HG02623 (cell line): ENCODE measurements at regions not wholly inside any gene's neighbourhood (a gene's known extent, or its start where the extent isn't known, plus 50 kb on each side); places are given as distances from the start of the nearest gene placed in this dataset.
A peak's percentile ranks its signal among the peaks of the same experiment; 100 is the strongest.

ENCODE experiments used
- ATAC-seq: cut with Tn5 transposase; IDR thresholded peaks from one replicate; pipeline ENCODE4 v1.9.1; 2021; ENCODE audit warnings: moderate library complexity; ENCODE audit not compliant: unreplicated experiment

DNA sequence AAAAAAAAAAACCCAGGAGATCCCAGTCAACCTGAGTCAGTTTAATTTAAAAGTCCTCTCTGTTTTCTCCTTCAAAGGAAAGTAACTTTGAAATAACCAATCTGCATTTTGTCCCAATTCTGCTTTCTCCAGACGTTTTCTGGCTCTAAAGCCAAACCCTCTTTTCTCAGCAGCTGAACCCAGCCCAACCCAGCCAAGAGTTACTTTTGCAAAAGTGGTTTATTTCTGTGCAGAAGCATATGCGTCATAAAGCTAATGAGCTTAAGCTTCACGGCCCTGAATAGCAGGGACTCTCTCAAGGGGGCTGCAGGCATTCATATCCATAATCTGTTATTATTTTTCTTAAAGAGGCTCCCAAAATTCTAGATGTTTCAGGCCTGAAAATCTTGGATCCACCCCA, 176.6 kb downstream of the GALC start:
- no peak for ATAC-seq

DNA sequence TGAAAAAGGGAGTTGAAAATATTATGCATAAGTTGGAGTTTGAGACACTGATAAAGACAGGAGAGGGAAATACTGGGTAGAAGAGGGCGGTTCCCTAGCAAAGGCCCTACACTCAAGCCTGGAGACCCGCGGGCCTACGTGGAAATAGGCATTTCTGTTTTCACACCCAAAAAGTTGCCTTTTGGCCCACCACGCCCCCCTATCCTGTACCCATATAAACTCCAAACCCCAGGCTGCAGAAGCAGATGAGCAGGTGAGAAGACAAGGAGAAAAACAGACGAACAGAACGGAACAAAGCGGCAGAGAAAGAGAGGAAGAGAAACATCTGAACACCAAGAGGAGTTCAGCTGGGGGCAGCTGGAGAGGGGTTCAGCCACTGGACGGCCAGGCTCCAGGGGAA, 177.9 kb downstream of the GALC start:
- no peak for ATAC-seq

DNA sequence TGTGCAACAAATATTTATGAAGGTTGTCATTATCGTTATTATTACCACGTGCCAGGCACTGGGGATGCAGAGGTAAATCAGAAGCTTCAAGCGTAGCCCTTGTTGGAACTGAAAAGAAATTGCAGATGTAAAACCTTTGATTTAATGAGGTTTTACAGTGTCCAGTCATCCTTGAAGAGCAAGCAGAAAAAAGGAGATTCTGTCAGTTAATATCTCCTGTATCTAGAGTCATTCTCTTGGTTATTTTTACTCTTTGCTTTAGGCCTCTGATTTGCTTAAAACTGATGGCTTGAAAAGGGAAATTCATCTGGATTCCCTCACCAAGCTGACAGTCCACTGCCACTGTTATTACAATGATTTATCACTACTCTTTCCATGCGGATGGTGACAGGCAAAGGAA, 179.3 kb downstream of the GALC start:
- no peak for ATAC-seq

DNA sequence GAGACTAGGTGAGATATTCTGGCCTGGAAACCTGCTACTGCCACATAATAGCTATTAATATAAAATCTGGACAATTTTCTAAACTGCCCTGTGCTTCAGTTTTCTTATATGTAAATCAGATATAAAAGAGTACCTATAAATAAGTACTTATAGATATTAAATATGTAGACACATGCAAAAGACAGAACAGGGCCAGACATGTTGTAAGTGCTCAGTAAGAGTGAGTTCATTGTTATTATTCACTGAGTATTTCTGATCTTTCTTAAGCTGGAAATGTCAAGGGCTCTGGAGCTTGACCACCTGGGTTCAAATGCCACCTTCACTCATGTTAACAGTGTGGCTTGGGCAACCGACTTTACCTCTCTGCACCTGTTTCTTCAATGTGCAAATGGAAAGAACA, 179.8 kb downstream of the GALC start:
- ATAC-seq: no peak

DNA sequence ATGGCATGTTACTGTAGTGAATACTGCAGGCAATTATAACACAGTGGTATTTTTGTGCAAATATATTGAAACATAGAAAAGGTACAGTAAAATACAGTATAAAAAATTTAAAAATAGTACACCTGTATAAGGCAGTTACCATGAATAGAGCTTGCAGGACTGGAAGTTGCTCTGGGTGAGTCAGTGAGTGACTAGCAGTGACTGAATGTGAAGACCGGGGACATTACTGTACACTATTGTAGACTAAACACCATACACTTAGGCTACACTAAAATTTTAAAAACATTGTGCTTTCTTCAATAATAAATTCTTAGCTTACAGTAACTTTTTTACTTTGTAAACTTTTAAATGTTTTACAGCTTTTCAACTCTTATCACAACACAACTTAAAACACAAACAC, 181.7 kb downstream of the GALC start:
- no peak for ATAC-seq

DNA sequence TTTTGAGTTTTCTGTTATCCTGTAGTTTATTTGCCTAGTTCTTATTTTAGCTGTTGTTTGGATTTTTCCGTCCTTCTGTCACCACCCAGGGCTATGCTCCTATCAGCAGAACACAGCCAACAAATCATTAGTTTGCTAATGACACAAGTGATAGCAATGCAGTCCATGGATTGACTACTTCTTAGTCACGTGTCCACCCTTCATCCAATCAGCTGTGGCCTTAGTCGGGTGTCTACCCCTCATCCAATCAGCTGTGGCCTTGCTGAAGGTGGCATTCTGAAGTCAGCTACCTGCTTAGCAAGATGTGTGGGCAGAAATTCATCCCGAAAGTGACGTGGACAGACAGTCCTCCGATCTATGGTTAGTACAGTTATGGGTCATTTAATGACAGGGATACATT, 182.3 kb downstream of the GALC start:
- no peak for ATAC-seq

DNA sequence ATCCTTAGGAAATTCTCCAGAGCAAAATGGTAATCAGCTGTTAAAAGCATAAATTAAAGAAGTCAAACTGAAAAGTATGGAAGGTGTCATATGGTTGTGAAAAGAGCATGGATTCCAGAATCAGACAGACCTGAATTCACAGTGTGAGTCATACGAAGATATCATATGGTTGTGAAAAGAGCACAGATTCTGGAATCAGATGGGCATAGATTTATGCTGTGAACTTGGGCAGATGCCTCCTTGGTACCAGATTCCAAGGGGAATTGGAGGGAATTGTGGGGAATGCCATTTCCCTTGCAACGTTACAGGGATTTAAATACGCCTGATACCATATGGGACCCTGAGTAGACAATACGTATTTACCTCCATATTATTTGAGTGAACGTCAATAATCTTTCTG, 183.7 kb downstream of the GALC start:
- ATAC-seq: no peak

DNA sequence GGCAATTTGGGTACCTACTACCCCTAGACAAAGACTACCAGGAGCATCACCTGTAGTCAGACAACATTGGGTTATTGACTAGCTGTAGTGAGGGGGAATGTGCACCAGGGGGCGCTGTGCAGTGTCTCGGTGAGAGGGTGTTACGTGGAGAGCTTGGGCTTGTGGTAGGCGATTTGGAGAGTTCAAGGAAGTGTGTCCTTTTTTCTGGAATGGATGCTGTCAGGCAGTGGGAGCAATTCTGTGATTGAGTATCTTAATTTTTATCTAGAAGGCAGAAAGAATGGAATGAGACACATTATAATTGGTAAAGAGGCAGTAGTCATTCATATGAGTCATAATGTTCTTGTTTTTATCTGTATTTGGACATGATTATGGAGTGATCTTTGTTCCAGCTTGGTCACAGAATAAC, 187.7 kb downstream of the GALC start:
- ATAC-seq: no peak

DNA sequence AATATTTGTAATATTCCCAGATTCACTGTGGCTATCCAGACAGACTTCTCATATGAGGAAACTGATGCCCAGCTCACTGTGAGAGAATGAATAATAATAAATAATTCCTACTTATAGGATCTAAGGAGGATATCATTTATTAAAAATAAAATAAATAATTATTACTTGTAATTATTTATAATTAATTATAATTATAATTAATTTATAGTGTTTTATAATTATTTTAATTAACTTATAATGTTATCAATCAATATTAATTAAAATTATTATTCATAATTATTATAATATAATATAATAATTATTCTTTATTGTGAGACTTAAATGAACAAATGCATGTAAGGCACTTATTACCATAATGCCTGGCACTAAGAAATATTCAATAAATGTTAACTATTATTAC, 192.8 kb downstream of the GALC start:
- no peak for ATAC-seq

DNA sequence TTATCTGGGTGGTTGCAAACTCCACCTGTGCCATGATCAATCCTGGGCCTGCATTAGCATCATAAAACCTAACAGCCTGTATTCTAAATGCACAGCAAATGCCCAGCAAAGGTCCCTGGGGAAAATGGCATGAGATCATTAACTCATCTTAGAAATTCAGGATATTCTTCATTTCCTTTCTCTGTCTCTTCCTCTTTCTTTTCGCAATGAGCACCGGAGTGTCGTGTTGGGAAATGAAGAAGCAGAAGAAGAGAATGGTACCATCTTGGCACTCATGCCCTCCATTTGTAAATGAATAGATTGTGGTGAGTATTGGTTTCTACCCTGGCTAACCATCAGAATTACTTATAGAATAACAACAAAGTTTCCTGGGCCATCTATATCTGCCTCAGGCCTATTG, 193.6 kb downstream of the GALC start:
- no peak for ATAC-seq

DNA sequence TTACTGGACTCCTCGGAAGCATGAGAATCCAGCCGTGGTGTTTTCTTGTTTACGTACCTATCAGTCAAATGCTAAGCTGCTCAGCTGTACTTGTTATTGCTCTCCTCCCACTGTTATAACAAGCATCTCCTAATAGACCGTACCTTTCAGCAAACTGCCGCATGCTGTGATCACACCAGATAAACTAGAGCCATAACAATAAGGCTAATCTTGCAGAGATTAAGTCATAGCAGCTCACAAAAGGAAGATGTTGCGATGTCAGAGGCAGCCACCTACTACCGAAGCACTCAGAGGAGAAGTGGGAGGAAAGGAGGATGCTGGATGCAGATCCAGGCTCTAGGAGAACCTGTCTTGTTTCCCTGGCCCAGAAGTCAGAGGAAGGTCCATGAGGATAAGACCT, 196.0 kb downstream of the GALC start:
- ATAC-seq: no peak

DNA sequence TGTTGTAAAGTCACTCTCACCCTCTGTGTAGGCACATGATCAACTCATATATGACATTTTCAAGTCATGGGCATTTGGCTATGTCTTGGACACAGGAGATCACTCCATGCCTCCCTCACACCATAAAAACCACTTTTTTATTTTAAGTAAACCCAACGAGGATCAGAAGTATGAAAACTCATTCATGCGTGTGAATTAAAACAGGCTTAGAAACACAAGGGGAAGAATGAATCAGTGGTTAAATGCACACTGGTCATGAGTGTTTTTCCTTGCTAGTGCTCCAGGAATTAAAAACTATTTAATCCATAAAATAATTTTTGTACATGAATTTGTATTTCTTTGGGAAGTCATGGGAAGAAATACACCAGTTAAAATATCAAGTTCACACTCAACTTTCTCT, 198.4 kb downstream of the GALC start:
- no peak for ATAC-seq

DNA sequence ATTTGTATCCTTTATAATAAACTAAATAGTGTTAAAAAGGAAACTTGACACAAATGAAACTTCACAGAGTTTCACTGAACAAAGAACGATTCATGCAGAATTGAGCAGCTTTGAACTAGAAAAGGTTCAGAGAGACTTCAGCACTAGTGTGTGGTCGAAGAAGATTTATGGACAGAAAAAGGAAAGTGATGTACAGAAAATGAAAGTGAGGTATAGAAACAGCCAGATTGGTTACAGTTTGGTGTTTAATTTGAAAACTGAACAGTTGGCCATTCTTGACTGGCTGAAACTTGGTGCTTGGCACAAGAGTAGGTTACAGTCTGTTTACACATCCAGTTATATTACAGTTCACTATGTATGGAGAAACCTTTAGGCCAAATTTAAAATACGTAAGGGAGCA, 207.1 kb downstream of the GALC start:
- no peak for ATAC-seq

DNA sequence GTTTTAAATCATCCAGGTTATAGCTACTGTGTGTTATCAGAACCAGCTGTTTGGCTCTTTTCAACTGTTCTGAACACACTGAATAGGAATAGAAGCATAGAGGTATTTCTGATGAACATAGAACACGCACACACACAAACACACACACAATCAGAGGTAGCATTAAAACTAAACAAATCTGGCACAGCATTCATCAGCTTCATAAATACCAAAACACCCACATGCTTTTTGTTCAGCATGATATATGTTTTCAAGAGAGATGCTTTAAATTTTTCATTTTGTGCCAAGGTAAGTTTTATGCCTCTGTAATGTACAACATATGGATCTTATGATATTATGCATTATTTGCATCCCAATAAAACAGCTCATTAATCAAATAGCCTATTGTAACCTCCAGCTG, 208.6 kb downstream of the GALC start:
- ATAC-seq: no peak

DNA sequence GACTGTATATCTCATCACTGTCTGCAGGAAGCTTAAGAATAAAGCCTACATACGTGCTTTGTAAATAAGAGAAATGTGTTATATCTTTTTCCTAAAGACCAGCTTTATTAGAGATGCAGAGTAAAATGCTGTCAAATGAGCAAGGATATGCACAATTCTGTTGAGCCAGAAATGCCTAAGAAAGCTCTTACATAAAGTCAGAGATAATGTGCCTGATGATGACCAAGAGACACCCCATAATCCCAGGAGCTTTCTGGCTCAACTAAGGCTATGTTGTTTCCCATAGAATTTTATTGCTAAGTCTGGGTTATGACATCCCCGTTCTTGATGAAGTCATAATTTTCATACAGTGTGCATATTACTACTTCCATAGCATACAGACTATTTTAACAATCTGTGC, 209.9 kb downstream of the GALC start:
- no peak for ATAC-seq

DNA sequence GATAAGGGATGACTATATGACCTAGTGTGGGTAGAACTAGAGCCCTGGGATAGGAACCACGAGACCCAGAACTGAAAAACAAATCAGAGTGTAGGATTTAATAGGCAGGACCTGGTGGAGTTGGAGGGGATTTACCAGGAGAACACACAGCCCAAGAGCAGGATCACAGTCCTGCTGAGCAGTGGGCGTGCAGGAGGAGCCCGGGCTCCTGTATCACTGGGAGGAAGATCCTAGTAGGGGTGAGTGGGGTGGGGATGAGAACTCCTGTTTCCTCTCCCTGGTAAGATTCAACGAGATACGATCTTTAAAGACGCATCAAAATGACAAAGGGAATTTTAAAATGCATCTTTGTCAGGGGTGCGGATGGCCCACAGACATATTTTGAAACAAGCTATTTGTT, 220.1 kb downstream of the GALC start:
- no peak for ATAC-seq

DNA sequence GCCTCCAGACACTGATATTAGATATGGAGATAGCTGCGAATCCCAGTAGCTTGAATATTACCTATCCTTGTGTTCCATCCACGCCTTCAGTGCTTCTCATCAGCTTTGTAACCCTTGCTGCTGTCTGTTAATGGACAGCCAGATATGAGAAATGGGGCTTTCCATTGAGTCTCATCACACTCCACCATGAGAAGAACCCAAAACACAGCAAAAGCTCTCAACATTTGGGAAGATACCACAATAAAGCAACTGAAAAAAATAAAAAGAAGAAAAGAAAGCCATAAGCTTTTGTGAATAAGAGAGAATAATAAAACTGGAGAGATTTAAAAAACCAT, 225.4 kb downstream of the GALC start:
- ATAC-seq: peak; percentile 70

DNA sequence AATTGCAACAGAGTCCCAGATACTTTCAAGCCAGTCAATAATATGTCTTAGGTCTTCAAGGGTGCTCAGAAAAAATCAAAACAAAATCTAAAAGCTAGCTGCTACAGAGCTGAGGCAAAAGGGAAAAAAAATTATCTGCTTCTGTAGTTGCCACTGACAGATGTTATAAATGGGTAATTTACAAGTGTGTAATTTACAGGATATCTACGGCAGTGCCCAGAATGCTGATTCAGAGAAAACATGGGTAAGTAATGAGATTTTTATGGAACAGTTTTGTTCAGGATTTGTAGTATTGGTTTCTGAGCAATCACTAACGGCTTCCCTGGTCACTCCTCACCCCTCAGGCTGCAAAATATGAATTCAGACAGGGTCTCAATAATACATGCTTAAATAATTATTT, 234.1 kb downstream of the GALC start:
- no peak for ATAC-seq

DNA sequence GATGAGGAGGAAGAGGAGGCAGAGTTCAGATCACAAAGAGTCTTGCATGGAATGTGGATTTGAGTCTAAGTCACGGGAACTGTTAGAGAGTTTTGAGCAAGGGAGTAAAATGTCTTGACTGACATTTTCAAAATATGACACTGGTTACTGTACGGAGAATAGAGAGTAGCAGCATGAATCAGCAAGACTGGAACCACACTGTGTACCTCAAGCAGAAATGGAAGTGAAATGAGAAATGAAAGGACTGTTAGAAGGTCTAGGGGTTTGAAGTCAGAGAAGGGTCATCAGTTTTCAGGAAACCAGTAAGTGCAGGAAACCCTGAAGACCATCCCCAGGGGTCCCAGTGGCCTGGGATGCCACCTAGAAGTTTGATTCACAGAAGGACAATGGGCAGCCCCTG, 236.3 kb downstream of the GALC start:
- ATAC-seq: no peak

DNA sequence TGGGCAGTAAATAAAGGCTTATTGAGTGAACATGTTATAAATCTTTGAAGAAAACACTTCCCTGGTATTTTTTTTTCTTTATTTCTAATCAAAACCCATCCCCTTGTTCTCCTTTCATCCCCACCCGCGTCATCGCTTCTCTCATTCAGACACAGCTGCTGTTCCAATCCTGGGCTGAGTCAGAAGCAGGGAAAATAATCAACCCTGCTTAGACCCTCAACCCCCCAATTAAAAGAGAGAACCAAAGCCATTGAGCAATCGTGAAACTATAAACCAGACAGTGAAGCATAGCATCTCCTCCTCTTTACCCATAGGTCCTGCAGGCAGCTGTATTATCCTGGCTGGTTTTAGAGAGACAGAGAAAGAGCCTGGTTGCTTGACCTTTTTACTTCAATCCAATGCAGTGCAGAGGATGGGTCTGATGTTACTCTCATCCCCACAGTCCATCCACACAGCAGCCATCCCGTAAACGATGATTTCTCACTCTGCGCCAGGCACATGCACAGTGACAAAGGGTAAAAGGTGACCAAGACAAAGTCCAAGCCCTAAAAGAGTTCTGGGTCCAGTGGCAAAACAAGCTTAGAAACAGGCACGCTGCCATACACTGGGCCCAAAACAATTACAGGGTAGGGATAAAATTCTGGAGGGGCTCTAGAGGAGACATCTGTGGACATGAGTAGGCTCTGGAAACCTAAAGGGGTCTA, 238.3 kb downstream of the GALC start:
- no peak for ATAC-seq

DNA sequence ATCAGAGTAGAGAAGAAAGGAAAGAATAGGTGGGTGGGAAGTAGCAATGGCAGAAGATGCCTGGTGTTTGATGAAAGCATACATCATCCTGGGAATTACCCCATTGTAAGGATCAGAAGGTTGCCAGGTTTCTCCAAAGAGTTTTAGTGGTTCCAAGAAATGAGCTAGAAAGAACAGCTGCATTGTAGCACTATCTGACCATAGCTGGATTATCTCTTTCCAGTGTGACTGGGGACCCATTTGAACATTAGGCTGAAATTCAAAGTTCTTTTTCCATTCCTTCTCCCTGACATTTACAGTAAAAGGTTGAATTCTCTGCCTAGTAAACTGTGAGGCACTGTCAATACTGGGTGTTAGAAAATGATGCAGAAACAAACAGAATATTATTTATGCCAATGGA, 244.4 kb downstream of the GALC start:
- ATAC-seq: no peak

DNA sequence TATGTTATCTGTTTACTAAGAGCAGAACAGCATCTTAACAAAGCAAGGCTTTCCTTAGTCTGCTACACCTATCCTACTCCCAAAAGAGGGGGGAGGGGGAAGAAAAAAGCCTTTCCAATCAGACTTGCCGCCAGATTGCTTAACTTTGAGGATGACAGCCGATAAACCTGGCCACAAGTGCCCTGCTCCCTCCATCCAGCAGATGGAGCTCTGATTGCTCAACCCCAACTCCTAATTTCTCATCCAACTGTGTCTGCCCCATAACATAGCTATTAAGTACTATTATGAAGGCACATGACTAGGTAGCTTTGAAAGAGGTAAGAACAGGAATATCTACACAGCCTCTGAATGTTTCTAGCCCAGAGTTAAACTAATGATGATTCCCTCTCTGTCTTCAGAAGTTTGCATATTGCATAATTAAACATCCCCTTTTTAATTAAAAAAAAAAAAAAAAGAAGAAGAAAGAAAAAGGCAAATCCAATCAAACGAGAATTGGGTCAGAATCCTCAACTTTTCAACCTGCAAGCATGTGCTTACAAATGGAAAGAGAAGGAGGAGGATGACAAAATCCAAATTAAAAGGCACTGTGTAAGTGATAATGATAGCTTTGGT, 247.4 kb downstream of the GALC start:
- peak; percentile 76 for ATAC-seq
